GM19035 (cell line): ENCODE measurements at regions not wholly inside any gene's neighbourhood (a gene's known extent, or its start where the extent isn't known, plus 50 kb on each side); places are given as distances from the start of the nearest gene placed in this dataset.

Experiments used
- ATAC-seq: cut with Tn5 transposase; IDR thresholded peaks from one replicate; pipeline ENCODE4 v1.9.1; 2021; ENCODE audit not compliant: unreplicated experiment

- ATAC-seq, result no peak
Observed at GRCh38 chr10:94180576-94180975, 182.2 kb downstream of the NOC3L start.

- no peak for ATAC-seq
Observed at GRCh38 chr10:94183666-94184264, 179.0 kb downstream of the NOC3L start.

- ATAC-seq, result no peak
Observed at GRCh38 chr10:94186722-94187121, 176.0 kb downstream of the NOC3L start.

- ATAC-seq, result no peak
Observed at GRCh38 chr10:94192333-94192732, 170.4 kb downstream of the NOC3L start.

- ATAC-seq, result no peak
Observed at GRCh38 chr10:94192974-94193373, 169.8 kb downstream of the NOC3L start.

GRCh38 chr10:94193466-94193924, 169.2 kb downstream of the NOC3L start:
- ATAC-seq, result no peak

GRCh38 chr10:94194256-94194655, 168.5 kb downstream of the NOC3L start:
- no peak for ATAC-seq

GRCh38 chr10:94197241-94197640, 165.5 kb downstream of the NOC3L start:
- no peak for ATAC-seq

GRCh38 chr10:94198324-94198723, 164.4 kb downstream of the NOC3L start:
- ATAC-seq, result no peak

- ATAC-seq, result no peak
Observed at GRCh38 chr10:94199565-94199964, 163.2 kb downstream of the NOC3L start.

- ATAC-seq, result no peak
Observed at GRCh38 chr10:94200146-94200837, 162.4 kb downstream of the NOC3L start.

GRCh38 chr10:94205396-94205831, 157.3 kb downstream of the NOC3L start:
- no peak for ATAC-seq

GRCh38 chr10:94206176-94206575, 156.6 kb downstream of the NOC3L start:
- no peak for ATAC-seq

GRCh38 chr10:94208315-94208714, 154.4 kb downstream of the NOC3L start:
- ATAC-seq, result no peak

GRCh38 chr10:94210440-94211168, 152.1 kb downstream of the NOC3L start:
- no peak for ATAC-seq

GRCh38 chr10:94211169-94211510, 151.6 kb downstream of the NOC3L start:
- ATAC-seq, result no peak

GRCh38 chr10:94213001-94213530, 149.7 kb downstream of the NOC3L start:
- no peak for ATAC-seq

GRCh38 chr10:94213980-94214379, 148.8 kb downstream of the NOC3L start:
- ATAC-seq, result no peak

GRCh38 chr10:94214481-94214893, 148.3 kb downstream of the NOC3L start:
- ATAC-seq, result no peak

- ATAC-seq, result no peak
Observed at GRCh38 chr10:94216201-94216600, 146.5 kb downstream of the NOC3L start.

- ATAC-seq, result no peak
Observed at GRCh38 chr10:94217411-94217810, 145.3 kb downstream of the NOC3L start.
